ENCODE measurements at regions not wholly inside any gene's neighbourhood (a gene's known extent, or its start where the extent isn't known, plus 50 kb on each side); places are given as distances from the start of the nearest gene placed in this dataset.

- H3K4me2 ChIP-seq (ENCODE audit: unreplicated experiment) = no peak overlapping the region
- H4K20me1 ChIP-seq (ENCODE audit: insufficient read depth) = no peaks in the 10 kb centered on the region
- no peak for DNase-seq
- H3K4me1 ChIP-seq (ENCODE audit: insufficient read depth) = peaks cover 11% of the 10 kb centered on the region
- no peaks in the 10 kb centered on the region for H3K27me3 ChIP-seq (replicated peaks; ENCODE audit: insufficient read depth)
- H3K9me2 ChIP-seq (ENCODE audit: insufficient read depth) = no peaks in the 10 kb centered on the region
- peaks cover 18% of the 10 kb centered on the region for H3F3A ChIP-seq (ENCODE audit: insufficient read depth)
- no peak overlapping the region for H3K4me3 ChIP-seq
- H3K27ac ChIP-seq = no peak overlapping the region
- H3K9ac ChIP-seq = no peak overlapping the region
- 20 to 46% methylated on average over 1 of the region's 1 CpG for WGBS, 2 experiments (ENCODE audit: low coverage in 1 of 2, low lambda C conversion rate in 2 of 2, missing lambda C conversion rate in 2 of 2)
- no peaks in the 10 kb centered on the region for H3K9me3 ChIP-seq (ENCODE audit: low read depth)
- H3K36me3 ChIP-seq (ENCODE audit: low read depth) = no peaks in the 10 kb centered on the region
- no peaks in the 10 kb centered on the region for H3K79me2 ChIP-seq (ENCODE audit: insufficient read depth)
- in situ Hi-C loops (cut with MboI) = no loop called here
- TF ChIP-seq EZH2phosphoT487 (IDR thresholded peaks at IDR 0.05; ENCODE audit: insufficient read depth, low read depth) (no peak), EZH2 (IDR thresholded peaks at IDR 0.05; ENCODE audit: insufficient read depth, poor library complexity, severe bottlenecking) (no peak)
- no peak overlapping the region for H2AFZ ChIP-seq
These were observed 102.3 kb downstream of the RND3 start for GRCh38 chr2:150385211-150385610.

GRCh38 chr2:150383587-150383986 is 103.9 kb downstream of the RND3 start:
- DNase-seq = no peak
- in situ Hi-C loops (cut with MboI) = no loop called here

GRCh38 chr2:150379166-150379565 is 108.3 kb downstream of the RND3 start:
- no peak overlapping the region for H3K27ac ChIP-seq
- DNase-seq = no peak
- no peak overlapping the region for H2AFZ ChIP-seq
- no peaks in the 10 kb centered on the region for H3K36me3 ChIP-seq (ENCODE audit: low read depth)
- no peaks in the 10 kb centered on the region for H3K79me2 ChIP-seq (ENCODE audit: insufficient read depth)
- H3F3A ChIP-seq (ENCODE audit: insufficient read depth) = no peaks in the 10 kb centered on the region
- no peaks in the 10 kb centered on the region for H3K9me2 ChIP-seq (ENCODE audit: insufficient read depth)
- H4K20me1 ChIP-seq (ENCODE audit: insufficient read depth) = no peaks in the 10 kb centered on the region
- no peaks in the 10 kb centered on the region for H3K4me1 ChIP-seq (ENCODE audit: insufficient read depth)
- no peaks in the 10 kb centered on the region for H3K9me3 ChIP-seq (ENCODE audit: low read depth)
- H3K27me3 ChIP-seq (replicated peaks; ENCODE audit: insufficient read depth) = no peaks in the 10 kb centered on the region
- no peak overlapping the region for H3K9ac ChIP-seq
- H3K4me3 ChIP-seq = no peak overlapping the region
- no peak overlapping the region for H3K4me2 ChIP-seq (ENCODE audit: unreplicated experiment)
- in situ Hi-C loops (cut with MboI) = no loop called here
- TF ChIP-seq EZH2 (IDR thresholded peaks at IDR 0.05; ENCODE audit: insufficient read depth, poor library complexity, severe bottlenecking) = no peak
- TF ChIP-seq EZH2phosphoT487 (IDR thresholded peaks at IDR 0.05; ENCODE audit: insufficient read depth, low read depth) = no peak

More at GRCh38 chr2:150383587-150383986, 103.9 kb downstream of the RND3 start:
- Histone ChIP-seq H4K20me1 (ENCODE audit: insufficient read depth) (no peaks in the 10 kb centered on the region), H3K4me3 (no peak overlapping the region), H2AFZ (no peak overlapping the region), H3K27me3 (replicated peaks; ENCODE audit: insufficient read depth) (no peaks in the 10 kb centered on the region), H3K4me2 (ENCODE audit: unreplicated experiment) (no peak overlapping the region), H3K9ac (no peak overlapping the region), H3K27ac (no peak overlapping the region), H3K4me1 (ENCODE audit: insufficient read depth) (no peaks in the 10 kb centered on the region; the same call in 1 of the 2 replicates), H3K9me3 (ENCODE audit: low read depth) (no peaks in the 10 kb centered on the region), H3K36me3 (ENCODE audit: low read depth) (no peaks in the 10 kb centered on the region), H3K79me2 (ENCODE audit: insufficient read depth) (no peaks in the 10 kb centered on the region), H3F3A (ENCODE audit: insufficient read depth) (peaks cover 3% of the 10 kb centered on the region; the same call in 1 of the 2 replicates), H3K9me2 (ENCODE audit: insufficient read depth) (no peaks in the 10 kb centered on the region)
- TF ChIP-seq EZH2phosphoT487 (IDR thresholded peaks at IDR 0.05; ENCODE audit: insufficient read depth, low read depth) = no peak
- no peak for TF ChIP-seq EZH2 (IDR thresholded peaks at IDR 0.05; ENCODE audit: insufficient read depth, poor library complexity, severe bottlenecking)

- H3K4me2 ChIP-seq (ENCODE audit: unreplicated experiment) = no peak overlapping the region
- no peak for DNase-seq
- no peak overlapping the region for H2AFZ ChIP-seq
- no peaks in the 10 kb centered on the region for H3K9me2 ChIP-seq (ENCODE audit: insufficient read depth)
- no peak overlapping the region for H3K9ac ChIP-seq
- H3K79me2 ChIP-seq (ENCODE audit: insufficient read depth) = no peaks in the 10 kb centered on the region
- TF ChIP-seq EZH2 (IDR thresholded peaks at IDR 0.05; ENCODE audit: insufficient read depth, poor library complexity, severe bottlenecking) = no peak
- TF ChIP-seq EZH2phosphoT487 (IDR thresholded peaks at IDR 0.05; ENCODE audit: insufficient read depth, low read depth) = no peak
- in situ Hi-C loops (cut with MboI) = no loop called here
- 96% methylated on average over 1 of the region's 1 CpG for WGBS, 2 experiments (ENCODE audit: low coverage in 1 of 2, low lambda C conversion rate in 2 of 2, missing lambda C conversion rate in 2 of 2)
- no peak overlapping the region for H3K4me3 ChIP-seq
- H3K4me1 ChIP-seq (ENCODE audit: insufficient read depth) = no peaks in the 10 kb centered on the region
- no peaks in the 10 kb centered on the region for H4K20me1 ChIP-seq (ENCODE audit: insufficient read depth)
- no peaks in the 10 kb centered on the region for H3K9me3 ChIP-seq (ENCODE audit: low read depth)
- no peaks in the 10 kb centered on the region for H3K36me3 ChIP-seq (ENCODE audit: low read depth)
- H3K27me3 ChIP-seq (replicated peaks; ENCODE audit: insufficient read depth) = no peaks in the 10 kb centered on the region
- no peak overlapping the region for H3K27ac ChIP-seq
- no peaks in the 10 kb centered on the region for H3F3A ChIP-seq (ENCODE audit: insufficient read depth)
These were observed 108.8 kb downstream of the RND3 start for GRCh38 chr2:150378686-150379085.
